ENCODE measurements at regions not wholly inside any gene's neighbourhood (a gene's known extent, or its start where the extent isn't known, plus 50 kb on each side); places are given as distances from the start of the nearest gene placed in this dataset.
"Not testable (repeated sequence)": the region's sequence is repeated elsewhere in the genome, so short reads cannot be mapped to it uniquely, and the experiment has no call there.

- no peak for DNase-seq
These were observed 1722.2 kb upstream of the AGA start for GRCh38 chr4:179164267-179164999.

GRCh38 chr4:179165000-179165738, 1722.9 kb upstream of the AGA start:
- DNase-seq, result no peak

GRCh38 chr4:179165862-179166261, 1723.6 kb upstream of the AGA start:
- DNase-seq, result no peak

- not testable (repeated sequence) for DNase-seq
These were observed 1728.1 kb upstream of the AGA start for GRCh38 chr4:179170308-179170707.

GRCh38 chr4:179182741-179183140, 1740.5 kb upstream of the AGA start:
- no peak for DNase-seq

- DNase-seq, result no peak
These were observed 1753.7 kb upstream of the AGA start for GRCh38 chr4:179195887-179196286.

- no peak for DNase-seq
These were observed 1754.3 kb upstream of the AGA start for GRCh38 chr4:179196511-179196910.

- DNase-seq, result no peak
These were observed 1758.4 kb upstream of the AGA start for GRCh38 chr4:179200681-179201080.

- no peak for DNase-seq
These were observed 1783.4 kb upstream of the AGA start for GRCh38 chr4:179225594-179225993.

GRCh38 chr4:179248821-179249220, 1806.6 kb upstream of the AGA start:
- no peak for DNase-seq

GRCh38 chr4:179268791-179269190, 1826.6 kb upstream of the AGA start:
- DNase-seq, result no peak

- no peak for DNase-seq
These were observed 1830.0 kb upstream of the AGA start for GRCh38 chr4:179272282-179272681.

GRCh38 chr4:179278647-179279046, 1836.4 kb upstream of the AGA start:
- no peak for DNase-seq

GRCh38 chr4:179285696-179286095, 1843.5 kb upstream of the AGA start:
- no peak for DNase-seq

- no peak for DNase-seq
These were observed 1849.4 kb upstream of the AGA start for GRCh38 chr4:179291657-179292056.

- no peak for DNase-seq
These were observed 1850.2 kb upstream of the AGA start for GRCh38 chr4:179292468-179292867.

GRCh38 chr4:179307297-179308136, 1865.3 kb upstream of the AGA start:
- DNase-seq, result peak; percentile 56

- DNase-seq, result no peak
These were observed 1871.6 kb upstream of the AGA start for GRCh38 chr4:179313823-179314222.

GRCh38 chr4:179325181-179325580, 1882.9 kb upstream of the AGA start:
- DNase-seq, result no peak

GRCh38 chr4:179328627-179329026, 1886.4 kb upstream of the AGA start:
- DNase-seq, result no peak

- DNase-seq, result no peak
These were observed 1889.1 kb upstream of the AGA start for GRCh38 chr4:179331362-179331761.

- no peak for DNase-seq
These were observed 1902.6 kb upstream of the AGA start for GRCh38 chr4:179344861-179345260.

- no peak for DNase-seq
These were observed 1910.0 kb upstream of the AGA start for GRCh38 chr4:179352221-179352620.

GRCh38 chr4:179353786-179354185, 1911.5 kb upstream of the AGA start:
- no peak for DNase-seq
